ENCODE measurements at regions not wholly inside any gene's neighbourhood (a gene's known extent, or its start where the extent isn't known, plus 50 kb on each side); places are given as distances from the start of the nearest gene placed in this dataset.

DNA sequence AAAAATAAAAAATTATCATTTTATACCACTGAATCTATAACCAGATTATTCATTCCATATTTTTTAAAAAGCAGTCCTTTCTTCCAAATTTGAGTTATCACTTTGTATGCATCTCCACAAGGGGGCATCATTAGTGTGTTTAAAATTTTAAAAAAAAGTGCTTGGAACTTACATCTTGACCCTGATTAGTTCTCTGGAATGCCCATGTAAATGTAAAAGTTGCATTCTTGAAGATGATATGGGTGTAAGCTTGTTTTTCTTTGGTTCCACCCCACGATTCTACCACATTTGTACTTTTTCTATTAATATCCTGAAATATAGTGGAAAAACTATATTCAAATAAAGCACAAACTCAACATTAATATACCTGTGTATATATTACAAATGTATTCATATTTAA, 144.9 kb downstream of the ELAPOR2 start:
- in situ Hi-C loops (cut with MboI; ENCODE audit: low sequenced_read_pairs): no loop called here
